OCI-LY3 (cell line): ENCODE measurements at regions not wholly inside any gene's neighbourhood (a gene's known extent, or its start where the extent isn't known, plus 50 kb on each side); places are given as distances from the start of the nearest gene placed in this dataset.

Experiments
- H2AFZ ChIP-seq: fragments of 200-600, 300-600 bp; shearing (Covaris generic); 2 replicates; pipeline ENCODE4 v1.6.0; 2014; ENCODE audit warnings: antibody characterized with exemption, low read depth, low read length
- H3K27ac ChIP-seq: fragments of 200-600, 300-600 bp; sonication (generic); 2 replicates; pipeline ENCODE4 v1.5.1; 2014; ENCODE audit warnings: mild to moderate bottlenecking, low read length, moderate library complexity, mixed read lengths
- H3K27me3 ChIP-seq: fragments of 200-600, 300-600 bp; sonication (generic); 2 replicates; pipeline ENCODE4 v1.6.1; 2014; ENCODE audit warnings: low read depth, low read length, mixed read lengths
- H3K36me3 ChIP-seq: fragments of 200-600, 300-600 bp; sonication (generic); replicated peaks from 2 replicates; pipeline ENCODE3; 2014; ENCODE audit warnings: low read depth, low read length, mixed read lengths
- H3K4me1 ChIP-seq: fragments of 300-600, 200-600 bp; sonication (generic); 2 replicates; pipeline ENCODE4 v1.6.1; 2014; ENCODE audit warnings: low read length, mixed read lengths
- H3K4me2 ChIP-seq: fragments of 200-600, 300-600 bp; sonication (generic); 2 replicates; pipeline ENCODE4 v1.6.1; 2014; ENCODE audit warnings: low read length, mixed read lengths
- H3K4me3 ChIP-seq: fragments of 300-600, 200-600 bp; sonication (generic); 2 replicates; pipeline ENCODE4 v1.5.1; 2014; ENCODE audit warnings: antibody characterized with exemption, mild to moderate bottlenecking, low read length, moderate library complexity
- H3K79me2 ChIP-seq: fragments of 300-600, 200-600 bp; shearing (Covaris generic); 2 replicates; pipeline ENCODE4 v1.6.1; 2014; ENCODE audit warnings: mild to moderate bottlenecking, low read length, mixed read lengths
- H3K9ac ChIP-seq: fragments of 300-600, 200-600 bp; shearing (Covaris generic); 2 replicates; pipeline ENCODE4 v1.6.0; 2014; ENCODE audit warnings: mild to moderate bottlenecking, low read length, moderate library complexity
- H3K9me3 ChIP-seq: fragments of 200-600, 300-600 bp; shearing (Covaris generic); 2 replicates; pipeline ENCODE4 v1.6.1; 2014; ENCODE audit warnings: low read length, mixed read lengths; ENCODE audit not compliant: insufficient read depth
- H4K20me1 ChIP-seq: fragments of 200-600, 300-600 bp; sonication (generic); 2 replicates; pipeline ENCODE4 v1.6.1; 2016; ENCODE audit warnings: low read length, mixed read lengths; ENCODE audit not compliant: insufficient read depth
- CTCF ChIP-seq: fragments of 200-600, 300-600 bp; sonication (generic); IDR thresholded peaks from 2 replicates; pipeline ENCODE4 v1.5.1; 2014; ENCODE audit warnings: antibody characterized with exemption, low read length, low read depth
- EZH2phosphoT487 ChIP-seq: fragments of 200-600 bp; shearing (Covaris generic); IDR thresholded peaks from 2 replicates; pipeline ENCODE4 v1.6.1; 2018; ENCODE audit warnings: antibody characterized with exemption, mixed run types, low read depth

- Histone ChIP-seq H3K79me2 (no peaks in the 10 kb centered on the region), H3K27me3 (0 out of 2 replicates have a peak, but pooled peaks cover 3% of the 10 kb centered on the region), H2AFZ (no peak overlapping the region), H3K4me2 (no peak overlapping the region), H3K36me3 (no peaks in the 10 kb centered on the region), H3K4me1 (no peaks in the 10 kb centered on the region), H3K27ac (no peak overlapping the region), H4K20me1 (no peaks in the 10 kb centered on the region), H3K4me3 (no peak overlapping the region), H3K9ac (no peak overlapping the region), H3K9me3 (no peaks in the 10 kb centered on the region)
- TF ChIP-seq CTCF (no peak), EZH2phosphoT487 (no peak)
Observed at GRCh38 chr3:150331978-150332568, 76.0 kb upstream of the TSC22D2 start.

- Histone ChIP-seq H3K9me3 (no peaks in the 10 kb centered on the region), H3K27ac (no peak overlapping the region), H3K27me3 (0 out of 2 replicates have a peak, but pooled peaks cover 3% of the 10 kb centered on the region), H3K9ac (no peak overlapping the region), H2AFZ (no peak overlapping the region), H3K4me3 (no peak overlapping the region), H3K79me2 (no peaks in the 10 kb centered on the region), H4K20me1 (no peaks in the 10 kb centered on the region), H3K4me1 (no peaks in the 10 kb centered on the region), H3K36me3 (no peaks in the 10 kb centered on the region), H3K4me2 (no peak overlapping the region)
- TF ChIP-seq CTCF (no peak), EZH2phosphoT487 (no peak)
Observed at GRCh38 chr3:150330872-150331271, 77.2 kb upstream of the TSC22D2 start.

GRCh38 chr3:150330174-150330573 is 77.9 kb upstream of the TSC22D2 start:
- no peak for TF ChIP-seq EZH2phosphoT487
- no peak for TF ChIP-seq CTCF
- H2AFZ ChIP-seq: no peak overlapping the region

GRCh38 chr3:150329408-150329807 is 78.7 kb upstream of the TSC22D2 start:
- no peaks in the 10 kb centered on the region for H3K9me3 ChIP-seq
- H3K9ac ChIP-seq: no peak overlapping the region
- TF ChIP-seq EZH2phosphoT487 (no peak), CTCF (no peak)

More at GRCh38 chr3:150330174-150330573, 77.9 kb upstream of the TSC22D2 start:
- Histone ChIP-seq H3K27me3 (0 out of 2 replicates have a peak, but pooled peaks cover 3% of the 10 kb centered on the region), H3K9ac (no peak overlapping the region), H3K4me3 (no peak overlapping the region), H3K36me3 (no peaks in the 10 kb centered on the region), H3K9me3 (no peaks in the 10 kb centered on the region), H3K27ac (no peak overlapping the region), H3K4me2 (no peak overlapping the region), H4K20me1 (no peaks in the 10 kb centered on the region), H3K4me1 (no peaks in the 10 kb centered on the region), H3K79me2 (no peaks in the 10 kb centered on the region)

More at GRCh38 chr3:150329408-150329807, 78.7 kb upstream of the TSC22D2 start:
- Histone ChIP-seq H3K27me3 (0 out of 2 replicates have a peak, but pooled peaks cover 3% of the 10 kb centered on the region), H4K20me1 (no peaks in the 10 kb centered on the region), H3K4me3 (no peak overlapping the region), H2AFZ (no peak overlapping the region), H3K4me1 (no peaks in the 10 kb centered on the region), H3K4me2 (no peak overlapping the region), H3K79me2 (no peaks in the 10 kb centered on the region), H3K27ac (no peak overlapping the region), H3K36me3 (no peaks in the 10 kb centered on the region)
